Jurkat, Clone E6-1 (cell line): ENCODE measurements at regions not wholly inside any gene's neighbourhood (a gene's known extent, or its start where the extent isn't known, plus 50 kb on each side); places are given as distances from the start of the nearest gene placed in this dataset.

Experiments
- DNase-seq: peaks from one replicate; pipeline ENCODE4 v3.0.0-alpha.2; 2011; ENCODE audit warnings: low read depth, low spot score
- H3K4me3 ChIP-seq: 2 replicates; pipeline ENCODE4 v1.5.1; 2011; ENCODE audit warnings: mild to moderate bottlenecking, low read length, control low read depth, moderate library complexity

DNA sequence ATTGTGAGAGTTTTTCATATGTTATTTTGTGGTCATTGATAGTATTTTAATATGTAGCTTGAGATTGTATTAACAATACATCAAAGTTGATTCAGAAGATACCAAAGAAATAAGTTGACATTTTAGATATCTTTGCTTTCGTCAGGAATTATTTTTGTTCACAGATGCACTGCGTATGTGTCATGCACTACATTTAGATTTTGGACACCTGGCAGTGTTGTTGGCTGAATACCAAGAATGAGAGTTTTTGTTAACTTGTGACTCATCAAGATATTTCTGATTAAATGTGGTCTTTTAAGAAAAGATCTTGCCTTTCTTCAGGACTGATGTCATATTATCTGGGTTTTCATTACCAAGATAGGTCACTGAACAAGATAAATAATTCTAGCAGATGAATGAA, 633.4 kb downstream of the CENPC start:
- H3K4me3 ChIP-seq: no peak overlapping the region
- DNase-seq: no peak

- H3K4me3 ChIP-seq: no peak overlapping the region
- no peak for DNase-seq
Measured at GRCh38 chr4:66906314-66906713, 639.0 kb downstream of the CENPC start.

- no peak for DNase-seq
- no peak overlapping the region for H3K4me3 ChIP-seq
Measured at GRCh38 chr4:66899422-66900065, 645.8 kb downstream of the CENPC start.

DNA sequence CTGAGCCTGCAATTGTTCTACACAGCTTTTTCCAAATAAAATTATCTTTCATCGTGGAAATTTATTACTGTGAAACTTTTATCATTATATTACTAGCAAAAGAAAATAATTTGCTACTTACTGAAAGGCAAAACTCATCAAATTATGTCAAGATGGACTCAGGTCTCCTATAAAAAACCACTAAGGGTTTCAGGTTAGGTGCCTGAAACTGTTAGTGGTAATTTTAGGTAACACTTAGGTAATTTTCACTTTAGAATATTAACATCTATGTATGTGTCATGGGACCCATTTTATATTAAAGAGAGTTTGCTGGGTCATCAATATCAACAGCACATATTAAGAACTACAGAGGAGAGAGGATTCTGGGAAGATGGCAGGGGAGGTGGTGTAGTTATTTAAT, 651.5 kb downstream of the CENPC start:
- no peak overlapping the region for H3K4me3 ChIP-seq
- DNase-seq: no peak

DNA sequence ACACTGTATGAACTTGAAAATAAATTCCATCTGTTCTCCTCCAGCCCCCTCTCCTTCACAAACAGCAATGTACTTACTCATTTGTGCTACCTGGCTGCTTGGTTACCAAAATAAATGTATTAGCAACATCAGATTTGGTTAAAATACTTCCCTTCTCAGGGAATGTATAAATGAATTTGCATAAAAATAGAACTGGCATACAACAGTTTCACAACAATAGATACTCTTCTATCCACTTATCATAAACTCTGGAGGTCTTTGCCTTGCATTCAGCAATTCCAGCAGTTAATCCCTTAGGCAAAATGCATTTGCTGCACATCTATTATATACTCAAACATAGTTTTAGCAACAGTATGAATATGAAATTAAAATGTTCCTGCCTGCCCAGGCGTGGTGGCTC, 658.2 kb downstream of the CENPC start:
- DNase-seq: no peak
- no peak overlapping the region for H3K4me3 ChIP-seq

DNA sequence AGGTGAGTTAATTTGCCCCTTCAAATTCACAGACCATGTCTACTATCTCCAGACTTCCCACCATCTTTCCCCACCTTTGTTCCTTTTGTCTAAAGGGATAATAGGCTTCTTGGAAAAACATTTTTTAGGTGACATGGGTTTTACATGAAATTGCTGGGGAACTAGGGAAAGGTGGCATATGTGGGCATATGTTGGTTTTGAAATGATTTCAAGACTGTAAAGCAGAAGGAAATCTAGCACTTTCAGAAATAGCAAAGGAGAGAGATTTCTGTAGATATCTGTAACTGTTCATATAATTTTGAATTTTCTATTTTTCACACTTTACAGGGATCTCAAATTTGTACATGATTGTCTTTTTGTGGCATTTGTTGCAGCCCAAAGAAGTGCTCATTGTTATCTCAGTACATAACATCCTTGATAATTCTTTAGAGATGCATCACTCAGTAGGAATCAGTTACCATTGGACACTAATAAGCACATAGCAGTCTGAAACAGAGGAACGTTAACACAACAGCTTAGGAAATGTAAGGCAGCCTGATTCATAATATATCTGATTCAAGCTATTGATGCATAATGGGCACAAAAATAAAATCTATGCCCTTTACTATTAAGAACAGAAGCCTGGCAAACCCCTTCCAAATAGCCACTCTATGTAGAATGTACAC, 659.7 kb downstream of the CENPC start:
- no peak for DNase-seq
- H3K4me3 ChIP-seq: no peak overlapping the region

GRCh38 chr4:66876946-66877345, 668.4 kb downstream of the CENPC start:
- no peak overlapping the region for H3K4me3 ChIP-seq
- no peak for DNase-seq

- H3K4me3 ChIP-seq: no peak overlapping the region
- DNase-seq: no peak
Measured at GRCh38 chr4:66872661-66873060, 672.6 kb downstream of the CENPC start.

DNA sequence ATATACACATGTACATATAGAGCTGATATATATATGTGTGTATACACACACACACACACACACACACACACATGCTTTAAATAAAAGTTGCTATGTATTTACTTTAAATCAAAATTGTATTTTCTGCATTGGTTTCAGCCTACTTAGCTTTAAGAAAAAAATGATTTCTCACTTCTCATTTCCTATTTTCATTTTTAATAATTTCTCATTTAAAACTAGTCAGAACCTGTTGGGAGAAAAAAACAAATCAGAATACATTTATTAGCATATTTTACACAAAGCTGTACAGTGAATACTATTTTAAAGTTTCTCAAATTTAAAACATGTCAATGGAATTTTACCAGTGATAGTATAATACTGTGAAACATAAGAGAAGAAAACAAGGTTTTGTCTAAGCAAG, 681.8 kb downstream of the CENPC start:
- no peak for DNase-seq
- no peak overlapping the region for H3K4me3 ChIP-seq

GRCh38 chr4:66855956-66856355, 689.3 kb downstream of the CENPC start:
- no peak overlapping the region for H3K4me3 ChIP-seq
- no peak for DNase-seq

GRCh38 chr4:66853845-66854244, 691.5 kb downstream of the CENPC start:
- DNase-seq: no peak
- H3K4me3 ChIP-seq: no peak overlapping the region

GRCh38 chr4:66852843-66853242, 692.5 kb downstream of the CENPC start:
- no peak overlapping the region for H3K4me3 ChIP-seq
- DNase-seq: no peak

GRCh38 chr4:66849596-66849995, 695.7 kb downstream of the CENPC start:
- no peak for DNase-seq
- H3K4me3 ChIP-seq: no peak overlapping the region

DNA sequence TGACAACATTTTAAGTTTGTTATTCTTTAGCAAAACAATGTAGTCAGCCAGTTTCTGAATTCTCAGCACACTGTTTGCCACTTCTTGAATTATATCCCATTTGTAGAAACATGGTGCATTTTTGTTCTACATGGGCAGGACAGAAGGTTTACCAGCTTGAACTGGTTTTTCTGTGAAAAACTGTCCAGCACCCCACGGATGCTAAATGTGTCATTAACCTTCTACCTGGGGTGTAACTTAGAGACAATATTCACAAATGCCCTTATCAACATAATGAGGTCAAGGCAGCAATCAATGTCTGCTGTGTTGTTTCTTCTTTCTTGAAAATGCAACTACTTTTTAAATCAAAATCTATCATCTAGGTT, 702.6 kb downstream of the CENPC start:
- DNase-seq: no peak
- H3K4me3 ChIP-seq: no peak overlapping the region

DNA sequence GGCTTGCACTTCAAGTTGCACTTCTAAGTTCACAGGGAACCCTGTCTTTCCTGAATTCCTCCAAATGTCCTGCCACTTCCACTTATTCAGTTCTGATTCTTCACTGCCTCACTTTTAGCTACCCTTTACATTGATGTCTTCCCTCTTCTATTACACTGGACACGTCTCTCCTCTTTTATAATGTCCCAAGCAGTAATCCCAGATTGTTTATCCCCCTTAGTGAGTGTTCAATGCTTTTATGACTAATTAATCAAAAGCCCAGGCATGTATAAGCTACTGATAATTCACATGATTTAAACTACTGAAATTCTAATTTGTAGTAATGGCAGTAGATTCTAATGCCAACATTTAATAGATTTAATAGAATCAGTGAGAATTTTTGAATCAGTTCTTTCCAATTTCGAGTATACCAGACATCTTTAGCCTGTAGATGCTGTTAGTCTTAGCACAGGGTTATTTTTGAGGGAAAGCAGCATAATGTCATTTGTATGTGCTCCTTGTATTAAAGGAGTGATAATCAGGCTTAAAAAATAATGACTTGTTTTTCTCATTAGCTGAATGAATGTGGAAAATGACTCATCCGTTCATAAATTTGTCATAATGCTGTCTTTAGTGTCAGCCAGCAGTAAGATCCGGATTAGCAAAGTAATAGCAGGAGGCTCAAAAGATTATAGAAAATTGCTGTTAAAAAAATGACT, 703.1 kb downstream of the CENPC start:
- no peak for DNase-seq

DNA sequence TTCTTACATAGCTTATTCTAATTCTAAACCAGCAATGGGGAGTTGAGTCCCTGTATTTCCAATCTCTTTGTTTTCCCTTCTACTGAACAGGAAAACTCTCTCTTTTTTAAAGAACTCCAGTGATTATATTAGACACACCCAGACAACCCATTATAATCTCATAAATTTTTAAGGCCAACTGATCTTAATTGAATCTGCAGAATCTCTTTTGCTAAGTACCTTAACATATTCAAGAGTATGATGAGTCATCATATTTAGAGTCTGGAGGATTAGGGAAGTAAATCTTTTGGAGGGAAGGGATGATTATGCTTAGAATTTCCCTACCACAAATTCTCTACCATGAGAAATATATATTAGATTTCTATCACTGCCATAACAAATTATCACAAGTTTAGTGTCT, 705.1 kb downstream of the CENPC start:
- H3K4me3 ChIP-seq: no peak overlapping the region
- no peak for DNase-seq

More for the DNA sequence above, 703.1 kb downstream of the CENPC start:
- no peak overlapping the region for H3K4me3 ChIP-seq

- H3K4me3 ChIP-seq: no peak overlapping the region
- no peak for DNase-seq
Measured at GRCh38 chr4:66837279-66837922, 707.9 kb downstream of the CENPC start.

DNA sequence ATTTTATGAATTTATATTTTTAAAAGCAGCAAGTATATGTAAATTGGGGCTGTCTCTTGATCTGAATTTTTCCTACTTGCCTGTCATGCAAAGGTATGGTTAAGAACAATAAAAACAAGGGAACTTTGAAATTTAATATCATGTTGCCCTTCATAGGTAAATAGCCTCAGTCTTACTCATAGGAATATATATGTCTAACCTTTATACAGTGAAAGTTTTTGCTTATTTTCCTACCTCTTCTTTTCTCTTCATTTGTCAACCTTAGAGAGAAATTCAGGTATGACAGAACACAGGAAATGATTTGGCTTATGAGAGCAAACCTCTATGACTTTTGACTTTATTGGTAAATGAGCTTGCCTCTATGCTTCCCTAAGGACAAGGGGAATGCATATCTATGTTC, 716.0 kb downstream of the CENPC start:
- H3K4me3 ChIP-seq: no peak overlapping the region
- no peak for DNase-seq

GRCh38 chr4:66820681-66821080, 724.6 kb downstream of the CENPC start:
- H3K4me3 ChIP-seq: no peak overlapping the region
- no peak for DNase-seq

DNA sequence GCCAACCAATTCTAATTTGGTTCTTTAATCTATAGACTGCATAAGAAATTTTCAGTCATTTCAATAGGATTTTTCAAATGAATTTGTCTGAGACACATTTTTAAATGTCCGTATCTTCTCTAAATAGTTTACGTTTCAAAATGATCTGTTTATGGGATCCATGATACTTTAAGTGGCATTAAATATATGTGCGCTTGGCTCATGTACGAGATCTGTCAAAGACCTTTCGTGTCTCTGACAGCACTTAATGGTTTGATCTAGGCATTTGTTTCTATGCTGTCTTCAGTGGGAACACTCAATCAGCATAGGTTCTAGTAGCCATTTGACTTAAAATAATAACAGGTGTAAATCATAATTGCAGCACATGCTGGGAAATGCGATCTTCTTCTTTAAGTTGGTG, 731.0 kb downstream of the CENPC start:
- DNase-seq: no peak

More for the DNA sequence above, 731.0 kb downstream of the CENPC start:
- H3K4me3 ChIP-seq: no peak overlapping the region
